ENCODE measurements at regions not wholly inside any gene's neighbourhood (a gene's known extent, or its start where the extent isn't known, plus 50 kb on each side); places are given as distances from the start of the nearest gene placed in this dataset.
"Not testable (repeated sequence)": the region's sequence is repeated elsewhere in the genome, so short reads cannot be mapped to it uniquely, and the experiment has no call there.

DNA sequence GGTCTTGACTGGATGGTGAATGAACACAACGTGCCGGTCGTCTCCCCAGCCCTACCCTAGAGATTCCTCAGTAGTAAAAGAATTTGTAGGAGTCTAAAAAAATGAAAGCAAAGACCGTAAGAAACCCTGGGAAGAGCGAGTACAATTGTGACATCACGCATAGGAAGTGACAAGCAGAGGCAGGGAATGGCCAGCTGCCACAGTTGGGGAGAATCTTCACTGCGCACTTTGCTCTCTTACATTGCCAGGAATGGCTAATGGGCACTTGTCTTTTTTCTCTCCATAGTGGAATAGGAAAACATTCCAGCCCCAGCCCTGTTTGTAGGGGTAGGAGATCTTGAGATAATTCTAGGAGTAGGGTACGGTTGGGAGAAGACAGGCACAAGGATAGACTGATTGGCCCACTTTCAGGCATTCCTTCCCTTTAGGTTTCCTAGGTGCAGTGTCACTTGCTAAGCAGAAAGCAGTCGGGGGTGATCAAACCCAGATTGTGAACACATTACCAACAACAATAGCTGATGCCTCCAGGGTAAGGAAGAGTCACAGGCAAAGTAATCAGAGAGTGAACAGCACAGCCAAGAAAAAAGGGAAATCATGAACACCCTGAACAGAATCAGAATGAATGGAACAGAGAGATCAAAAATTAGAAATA, 302.7 kb downstream of the MAN2A1 start:
- DNase-seq, result no peak

DNA sequence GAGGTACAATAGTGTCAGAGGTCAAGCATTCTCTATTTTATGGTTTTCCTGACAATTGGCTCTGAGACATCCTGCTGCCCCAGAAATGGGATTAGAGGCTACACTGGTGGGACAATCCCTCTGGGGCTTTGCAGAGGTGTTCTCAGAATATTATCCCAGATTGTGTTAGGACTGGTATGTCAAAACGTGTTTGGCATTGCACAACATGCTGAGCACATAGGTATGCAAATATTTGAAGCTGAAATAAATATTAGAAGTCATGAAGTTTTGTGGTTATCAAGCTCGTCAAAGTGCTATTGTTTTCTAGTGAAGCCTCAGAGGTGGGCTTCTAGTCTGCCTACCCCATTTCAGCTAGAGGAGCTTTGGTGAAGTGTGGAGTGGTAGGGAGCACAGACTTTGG, 304.4 kb downstream of the MAN2A1 start:
- DNase-seq, result no peak

DNA sequence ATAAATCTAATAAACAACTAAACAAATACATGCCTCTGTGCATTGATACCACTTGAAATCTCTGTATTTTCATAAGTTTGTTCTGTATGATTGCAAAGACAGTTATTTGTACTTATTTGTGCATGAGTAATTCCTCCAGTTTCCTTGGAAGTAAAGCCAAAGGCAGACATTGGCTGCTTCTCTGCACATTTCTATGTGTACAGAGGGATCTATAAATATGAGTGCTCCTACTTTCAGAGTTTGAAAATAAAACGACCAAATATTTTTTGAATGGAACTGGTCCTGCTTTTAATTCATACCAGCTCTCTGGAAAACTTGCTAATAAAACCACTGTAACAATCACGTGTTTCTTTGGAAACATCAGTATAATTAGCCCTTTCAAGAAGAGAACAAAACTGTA, 306.5 kb downstream of the MAN2A1 start:
- DNase-seq, result no peak

DNA sequence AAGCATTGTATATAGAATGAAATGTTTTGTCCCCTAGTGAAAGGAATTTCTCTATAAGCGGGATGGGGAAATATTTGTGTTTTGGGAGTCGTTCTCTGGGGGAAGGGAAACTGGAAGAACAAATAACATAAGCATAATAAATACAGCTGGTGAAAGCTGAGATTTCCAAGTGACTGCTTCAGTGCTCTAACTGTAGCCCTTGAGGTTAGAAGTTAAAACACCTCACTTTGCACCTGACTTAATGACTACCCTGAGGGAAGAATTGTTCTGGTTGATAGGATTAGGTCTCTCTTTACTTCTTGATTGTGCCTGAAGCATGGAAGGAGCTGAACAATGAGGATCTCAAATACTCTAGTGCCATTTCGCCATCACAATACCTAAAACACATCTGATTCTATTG, 307.4 kb downstream of the MAN2A1 start:
- no peak for DNase-seq

DNA sequence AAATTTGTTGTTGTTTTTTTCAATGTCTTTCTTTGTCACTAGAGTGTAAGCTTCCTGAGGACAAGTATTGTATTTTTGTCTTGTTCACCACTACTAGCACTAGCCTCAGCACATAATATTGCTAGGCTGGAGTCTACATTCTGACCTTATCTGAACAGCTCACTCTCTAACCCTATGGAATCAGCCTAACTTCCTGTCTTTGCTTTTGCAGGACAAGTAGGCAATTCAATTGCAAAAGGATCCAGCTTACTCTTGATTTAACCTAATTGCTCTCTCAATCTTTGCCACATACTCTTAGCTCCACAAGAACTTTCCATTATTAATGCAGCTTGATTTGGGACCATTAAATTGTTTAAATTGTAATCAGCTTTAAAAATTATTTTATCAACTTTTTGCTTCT, 308.5 kb downstream of the MAN2A1 start:
- no peak for DNase-seq

DNA sequence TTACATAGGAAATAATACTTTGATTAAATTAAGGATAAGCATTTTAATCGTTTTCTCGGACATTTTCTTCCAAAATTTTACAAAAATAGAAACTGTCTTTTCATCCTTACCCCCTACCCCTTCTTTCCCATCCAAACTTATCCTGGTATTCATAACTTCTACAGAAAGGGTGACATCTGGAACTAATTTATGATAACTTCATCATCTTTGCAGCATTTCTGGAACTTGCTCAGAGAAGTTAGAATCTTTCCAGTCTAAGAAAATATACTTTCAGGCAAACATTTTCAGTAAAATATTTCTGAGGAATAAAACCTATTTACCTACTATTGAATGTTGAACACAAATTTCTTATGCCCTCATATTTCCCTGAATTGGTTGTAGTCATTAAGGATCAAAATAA, 309.0 kb downstream of the MAN2A1 start:
- no peak for DNase-seq

DNA sequence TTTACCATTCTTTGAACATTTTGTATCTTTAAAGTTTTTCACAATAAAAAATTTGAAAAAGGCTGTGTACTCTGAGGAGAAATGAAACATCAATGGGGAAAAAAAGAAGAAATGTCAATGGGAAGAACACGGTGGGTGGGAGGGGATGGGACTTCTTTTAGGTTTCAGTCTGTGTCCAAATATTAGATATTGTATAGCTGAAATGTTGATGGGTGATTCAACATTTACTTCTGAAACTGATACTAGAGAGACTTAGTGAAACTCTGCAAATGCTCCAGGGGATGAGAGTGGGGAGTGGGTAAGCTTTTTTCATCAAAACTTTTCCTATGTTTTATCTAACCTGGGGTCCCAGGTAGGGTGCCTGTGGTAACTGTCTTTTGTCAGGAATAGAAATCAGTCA, 311.9 kb downstream of the MAN2A1 start:
- no peak for DNase-seq

DNA sequence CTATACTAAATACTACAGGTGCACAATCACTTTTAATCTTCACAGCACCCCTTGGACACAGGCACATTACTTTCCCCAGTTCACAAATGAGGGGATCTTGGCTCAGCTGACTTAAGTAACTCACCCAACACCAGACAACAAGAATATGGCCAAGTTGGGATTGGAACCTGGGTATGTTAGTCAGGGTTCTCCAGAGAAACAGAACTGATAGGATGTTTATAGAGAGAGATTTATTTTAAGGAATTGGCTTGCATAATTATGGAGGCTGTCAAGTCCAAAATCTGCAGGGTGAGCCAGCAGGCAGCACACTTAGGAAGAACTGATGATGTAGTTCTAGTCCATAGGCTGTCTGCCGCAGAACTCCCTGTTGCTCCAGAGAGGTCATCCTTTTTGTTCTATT, 312.9 kb downstream of the MAN2A1 start:
- DNase-seq, result no peak

DNA sequence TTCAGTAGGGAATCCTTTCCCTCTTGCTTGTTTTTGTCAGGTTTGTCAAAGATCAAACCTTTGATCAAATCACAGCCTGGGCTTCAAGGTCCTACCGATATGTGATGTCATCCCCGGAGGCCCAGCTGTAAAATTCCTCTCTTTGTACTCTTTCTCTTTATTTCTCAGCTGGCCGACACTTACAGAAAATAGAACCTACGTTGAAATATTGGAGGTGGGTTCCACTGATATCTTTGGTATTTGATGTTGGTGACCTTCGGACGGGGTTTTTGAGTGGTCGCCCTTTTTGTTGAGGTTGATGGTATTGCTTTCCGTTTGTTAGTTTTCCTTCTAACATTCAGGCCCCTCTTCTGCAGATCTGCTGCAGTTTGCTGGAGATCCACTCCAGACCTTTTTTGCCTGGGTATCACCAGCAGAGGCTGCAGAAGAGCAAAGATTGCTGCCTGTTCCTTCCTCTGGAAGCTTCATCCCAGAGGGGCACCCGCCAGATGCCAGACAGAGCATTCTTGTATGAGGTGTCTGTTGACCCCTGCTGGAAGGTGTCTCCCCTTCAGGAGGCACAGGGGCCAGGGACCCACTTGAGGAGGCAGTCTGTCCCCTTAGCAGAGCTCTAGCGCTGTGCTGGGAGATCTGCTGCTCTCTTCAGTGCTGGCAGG, 316.3 kb downstream of the MAN2A1 start:
- not testable (repeated sequence) for DNase-seq

DNA sequence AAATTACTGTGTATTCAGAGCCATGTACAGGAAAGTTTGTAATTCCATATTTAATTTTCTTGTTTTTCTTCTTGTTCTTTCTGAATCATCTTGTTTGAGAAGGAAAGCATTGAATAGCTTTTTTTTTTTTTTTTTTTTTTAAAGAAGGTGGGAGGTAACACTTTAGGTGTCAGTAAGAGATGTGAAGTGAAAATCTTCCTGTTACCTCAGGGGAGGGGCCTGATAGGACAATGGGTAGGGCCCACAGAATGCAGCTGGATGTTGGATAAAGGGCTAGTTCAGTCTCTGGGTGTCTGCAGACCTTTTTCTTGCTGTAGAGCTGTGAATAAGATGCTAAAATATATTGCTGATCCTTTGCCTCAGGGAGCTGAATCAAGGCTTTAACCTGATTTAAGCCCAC, 317.4 kb downstream of the MAN2A1 start:
- no peak for DNase-seq

DNA sequence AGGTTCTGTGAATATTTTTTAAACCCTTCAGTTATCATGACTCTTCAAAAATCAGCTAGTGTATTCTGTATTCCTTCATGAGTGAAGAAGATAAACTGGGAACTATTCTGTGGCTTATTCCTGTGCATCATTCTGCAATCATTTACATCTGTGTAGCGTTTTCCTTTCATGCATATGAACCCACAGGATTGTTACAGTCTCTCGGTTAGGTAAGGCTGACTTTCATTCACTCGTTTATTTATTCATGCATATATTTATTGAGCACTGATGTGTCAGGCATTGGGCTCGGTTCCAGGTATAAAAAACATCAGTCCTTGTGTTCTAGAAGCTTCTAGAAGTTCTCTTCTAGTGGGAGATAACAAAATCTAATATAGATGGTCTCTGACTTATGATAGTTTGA, 318.4 kb downstream of the MAN2A1 start:
- no peak for DNase-seq

DNA sequence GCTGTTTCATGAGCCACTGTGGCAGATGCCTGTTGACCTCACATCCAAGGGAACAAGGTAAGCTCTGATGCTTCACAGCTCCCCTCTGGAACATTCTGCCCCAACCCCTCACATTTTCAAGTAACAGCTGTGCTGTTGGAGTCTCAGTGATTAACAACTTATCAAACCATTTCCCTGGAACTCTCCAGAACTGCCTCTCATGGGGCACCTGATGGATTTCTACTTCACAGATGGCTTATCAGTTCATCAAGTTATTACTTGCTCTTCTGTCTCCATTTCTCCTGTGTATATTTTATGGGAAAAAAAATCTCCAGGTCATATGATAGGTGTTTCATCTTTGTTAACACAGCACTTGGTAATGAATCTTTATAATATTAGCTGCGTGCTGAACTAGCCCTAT, 322.4 kb downstream of the MAN2A1 start:
- no peak for DNase-seq

DNA sequence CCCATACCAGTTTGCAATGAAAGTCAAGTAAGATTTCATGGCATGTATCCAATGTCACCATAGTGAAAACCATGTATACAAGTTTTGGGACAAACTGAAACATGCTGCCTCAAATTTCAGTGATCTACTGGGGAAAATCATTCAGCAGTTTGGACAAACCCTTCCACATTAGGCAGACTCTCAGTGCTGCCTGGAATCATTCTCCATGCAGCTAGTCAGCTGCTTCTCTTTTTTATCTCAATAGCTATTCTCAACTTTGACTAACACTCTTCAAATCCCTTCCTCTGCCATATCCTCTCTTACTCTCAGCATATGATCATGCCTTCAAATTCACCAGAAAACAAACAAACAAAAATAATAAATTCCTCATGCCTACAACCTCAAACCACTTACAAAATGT, 323.3 kb downstream of the MAN2A1 start:
- DNase-seq, result no peak

DNA sequence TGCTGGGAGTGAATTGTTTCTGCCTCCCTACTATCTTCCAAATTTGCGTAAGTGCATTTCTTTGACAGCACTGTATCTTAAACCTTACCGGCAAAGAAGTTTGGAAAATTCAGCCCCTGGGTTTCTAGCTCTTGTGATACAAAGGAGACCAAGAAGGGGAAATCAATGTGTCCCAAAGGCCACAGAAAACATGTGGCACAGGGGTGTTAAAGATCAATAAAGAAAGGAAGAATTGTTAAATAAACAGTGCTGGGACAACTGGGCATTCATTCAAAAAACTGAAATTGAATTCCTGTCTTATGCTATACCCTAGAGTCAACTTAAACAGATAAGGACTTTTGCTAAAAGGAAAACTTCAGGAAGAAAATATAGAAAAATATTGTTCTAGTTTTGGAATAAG, 328.1 kb downstream of the MAN2A1 start:
- DNase-seq, result no peak

DNA sequence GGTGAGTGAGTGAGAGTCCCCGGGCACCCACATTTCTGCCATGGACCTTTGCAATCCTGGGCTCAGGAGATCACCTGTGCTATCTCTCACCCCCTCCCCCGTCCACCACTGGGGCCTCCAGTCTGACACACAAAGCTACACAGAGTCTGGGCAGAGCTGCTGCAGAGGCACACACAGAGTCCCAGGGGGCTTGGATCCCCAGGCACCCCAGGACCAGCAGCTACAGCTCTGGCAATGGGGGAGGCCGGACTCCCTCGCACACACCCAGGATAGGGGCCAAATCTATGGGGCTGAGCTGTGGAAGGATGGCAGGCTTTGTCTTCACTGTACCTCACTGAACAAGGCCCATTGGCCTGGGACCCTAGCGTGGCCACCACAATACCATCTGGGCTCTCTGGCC, 328.8 kb downstream of the MAN2A1 start:
- no peak for DNase-seq

DNA sequence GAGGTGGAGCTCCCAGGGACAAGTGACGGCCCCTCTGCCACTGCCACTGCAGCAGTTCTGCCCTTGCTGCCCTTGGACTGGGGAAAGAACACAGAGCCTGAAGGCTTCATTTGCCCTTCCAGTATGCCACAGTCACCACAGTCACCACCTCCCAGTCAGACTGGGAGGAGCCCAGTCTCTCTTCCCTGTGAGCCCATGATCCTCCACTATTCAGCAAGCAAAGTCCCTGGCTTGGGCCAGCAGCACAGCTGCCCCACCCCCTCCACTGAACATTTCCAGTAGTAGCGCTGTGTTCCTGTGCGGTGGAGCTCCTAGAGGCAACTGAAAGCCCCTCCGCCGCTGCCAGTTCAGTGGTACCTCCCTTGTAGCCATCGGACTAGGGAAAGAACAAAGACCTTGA, 329.4 kb downstream of the MAN2A1 start:
- no peak for DNase-seq

DNA sequence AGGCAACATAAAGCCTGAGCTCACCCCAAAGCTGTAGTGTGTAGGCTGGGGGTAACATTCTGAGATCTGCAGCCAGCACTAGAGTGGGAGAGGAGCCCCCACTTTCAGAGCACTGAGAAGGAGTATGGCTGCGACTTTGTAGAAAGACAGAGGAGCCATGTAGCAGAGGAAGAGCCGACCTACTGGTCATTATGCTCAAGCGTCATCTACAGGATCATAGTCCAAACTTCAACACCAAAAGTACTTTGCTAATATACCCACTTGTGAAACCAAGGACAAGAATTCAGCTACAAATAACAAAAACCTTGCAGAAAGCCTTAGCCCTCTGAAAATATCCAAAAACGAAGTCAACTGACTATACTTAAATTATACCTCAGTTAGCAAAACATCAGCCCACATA, 330.1 kb downstream of the MAN2A1 start:
- no peak for DNase-seq

DNA sequence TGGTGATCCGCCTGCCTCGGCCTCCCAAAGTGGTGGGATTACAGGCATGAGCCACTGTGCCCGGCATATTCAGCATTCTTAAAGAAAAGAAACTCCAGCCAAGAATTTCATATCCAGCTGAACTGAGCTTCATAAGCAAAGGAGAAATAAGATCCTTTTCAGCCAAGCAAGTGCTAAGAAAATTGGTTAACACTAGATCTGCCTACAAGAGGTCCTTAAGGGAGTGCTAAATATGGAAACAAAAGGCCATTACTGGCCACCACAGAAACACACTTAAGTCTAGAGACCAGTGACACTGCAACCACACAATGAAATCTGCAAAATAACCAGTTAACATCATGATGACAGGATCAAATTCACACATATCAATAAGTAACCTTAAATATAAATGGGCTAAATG, 331.5 kb downstream of the MAN2A1 start:
- DNase-seq, result no peak

DNA sequence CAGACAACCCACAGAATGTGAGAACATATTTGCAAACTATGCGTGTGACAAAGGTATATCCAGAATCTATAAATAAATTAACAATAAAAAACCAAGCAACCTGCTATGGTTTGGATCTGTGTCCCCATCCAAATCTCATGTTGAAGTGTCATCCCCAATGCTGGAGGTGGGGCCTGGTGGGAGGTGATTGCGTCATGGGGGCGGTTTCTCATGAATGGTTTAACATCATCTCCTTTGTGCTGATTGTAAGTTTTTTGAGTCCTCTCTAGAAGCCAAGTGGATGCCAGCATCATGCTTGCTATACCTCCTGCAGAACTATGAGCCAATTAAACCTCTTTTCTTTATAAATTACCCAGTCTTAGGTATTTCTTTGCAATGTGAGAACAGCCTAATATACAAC, 335.4 kb downstream of the MAN2A1 start:
- no peak for DNase-seq

DNA sequence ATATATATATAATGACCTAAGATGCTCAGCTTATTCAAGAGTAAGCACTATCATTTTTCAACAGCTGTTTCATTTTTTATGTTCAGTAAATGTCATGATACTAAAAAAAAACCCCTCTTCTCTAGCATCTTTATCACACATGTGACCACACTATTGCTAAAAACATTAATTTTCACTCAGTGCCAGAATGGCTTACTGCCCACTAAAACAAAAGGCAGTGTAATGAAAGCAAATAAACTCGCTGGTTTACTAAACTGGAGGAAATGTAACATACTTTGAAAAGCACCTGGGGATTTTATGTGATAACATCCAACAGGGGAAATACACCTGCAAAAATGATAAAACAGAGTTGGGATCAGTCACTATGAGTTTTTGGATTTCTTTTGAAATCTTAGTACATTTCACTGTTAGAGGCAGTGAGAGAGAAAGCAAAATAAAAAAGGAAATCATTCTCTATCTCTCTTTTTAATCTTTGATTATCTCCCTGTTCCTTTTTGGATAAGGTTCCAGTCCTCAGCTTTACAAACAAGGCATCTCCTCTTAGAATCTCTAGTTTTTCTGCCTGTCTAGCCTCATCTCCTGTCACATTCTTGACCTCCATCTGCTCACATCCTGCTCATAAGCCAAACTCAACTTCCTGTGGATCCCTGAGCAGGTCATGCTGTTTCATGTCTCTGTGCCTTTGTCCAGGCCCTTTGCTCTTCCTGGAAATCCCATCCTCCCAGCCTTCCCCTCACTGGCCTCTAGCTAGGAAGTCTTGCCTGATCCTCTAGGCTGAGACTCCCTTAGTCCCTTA, 338.0 kb downstream of the MAN2A1 start:
- DNase-seq, result no peak

DNA sequence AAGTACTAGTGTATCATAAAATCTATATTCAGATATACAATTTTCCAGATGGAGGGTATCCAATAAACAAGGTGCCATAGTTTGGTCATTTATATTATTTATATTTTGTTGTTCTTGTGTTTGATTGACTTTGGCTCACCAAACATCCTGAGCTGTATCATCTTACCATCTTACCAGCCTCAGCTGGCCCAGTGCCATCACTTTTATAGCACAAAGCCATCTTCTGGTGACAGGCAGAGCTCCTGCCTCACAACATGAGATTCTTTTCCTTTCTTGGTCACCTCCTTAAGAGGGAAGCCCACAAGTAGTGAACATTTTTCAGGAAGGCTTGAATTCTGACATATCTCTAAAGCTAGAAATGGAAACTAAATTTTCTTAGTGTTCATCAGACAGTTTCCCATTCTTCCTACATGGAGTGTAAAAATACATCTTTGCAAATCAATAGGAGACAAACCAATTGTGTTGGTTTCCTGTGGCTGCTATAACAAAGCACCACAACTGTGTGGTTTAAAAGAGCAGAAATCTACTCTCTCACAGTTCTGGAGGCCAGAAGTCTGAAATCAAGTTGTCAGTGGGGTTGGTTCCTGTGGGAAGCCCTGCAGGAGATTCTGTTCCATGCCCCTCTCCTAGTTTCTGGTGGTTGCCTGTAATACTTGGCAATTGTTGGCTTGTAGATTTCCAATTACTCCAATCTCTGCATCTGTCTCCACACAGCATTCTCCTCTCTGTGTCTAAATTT, 341.8 kb downstream of the MAN2A1 start:
- DNase-seq, result peak; percentile 51

DNA sequence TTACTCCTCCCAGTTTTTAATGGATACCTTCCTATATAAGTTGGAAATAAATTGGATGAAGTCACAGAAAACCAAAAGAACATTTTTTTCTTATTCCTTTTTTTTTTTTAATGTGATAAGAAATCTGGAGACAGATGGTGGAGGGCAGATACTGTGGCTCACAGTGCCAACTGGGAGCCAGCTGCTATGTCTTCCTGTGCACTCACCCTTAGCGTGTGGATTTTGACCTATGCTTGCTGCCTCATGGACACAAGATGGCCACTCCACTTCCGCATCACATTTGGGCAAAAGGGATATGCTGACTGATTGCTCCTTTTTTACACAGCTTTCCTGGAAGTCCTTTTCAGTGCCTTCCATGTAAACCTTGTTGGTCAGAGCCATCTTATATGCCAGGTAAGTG, 342.6 kb downstream of the MAN2A1 start:
- no peak for DNase-seq

DNA sequence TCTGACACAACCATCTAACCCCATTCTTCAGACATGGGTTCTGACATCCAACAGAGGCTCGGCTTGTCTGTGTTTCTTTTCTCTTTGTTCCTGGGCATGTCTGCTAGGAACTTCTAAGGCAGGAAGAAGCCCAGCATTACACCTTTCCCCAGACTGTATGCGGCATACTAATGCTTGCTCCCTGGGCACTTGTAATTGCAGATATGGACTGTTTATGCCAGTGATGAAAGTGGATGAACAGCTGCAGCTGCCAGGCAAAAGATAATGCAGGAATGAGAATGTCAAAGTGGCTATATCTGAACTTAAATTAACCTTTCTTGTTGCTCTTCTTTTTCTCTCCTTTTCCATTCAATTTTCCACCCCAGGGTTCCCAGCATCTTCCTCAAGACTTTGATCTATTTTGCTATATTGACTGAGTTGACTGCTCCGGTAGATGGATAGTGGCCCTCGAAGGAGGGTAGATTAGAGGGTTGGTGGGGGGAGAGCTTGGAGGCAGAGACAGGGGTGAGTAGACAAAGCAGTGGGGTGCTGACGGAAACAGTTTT, 344.4 kb downstream of the MAN2A1 start:
- no peak for DNase-seq
